ENCODE measurements at regions not wholly inside any gene's neighbourhood (a gene's known extent, or its start where the extent isn't known, plus 50 kb on each side); places are given as distances from the start of the nearest gene placed in this dataset.

DNA sequence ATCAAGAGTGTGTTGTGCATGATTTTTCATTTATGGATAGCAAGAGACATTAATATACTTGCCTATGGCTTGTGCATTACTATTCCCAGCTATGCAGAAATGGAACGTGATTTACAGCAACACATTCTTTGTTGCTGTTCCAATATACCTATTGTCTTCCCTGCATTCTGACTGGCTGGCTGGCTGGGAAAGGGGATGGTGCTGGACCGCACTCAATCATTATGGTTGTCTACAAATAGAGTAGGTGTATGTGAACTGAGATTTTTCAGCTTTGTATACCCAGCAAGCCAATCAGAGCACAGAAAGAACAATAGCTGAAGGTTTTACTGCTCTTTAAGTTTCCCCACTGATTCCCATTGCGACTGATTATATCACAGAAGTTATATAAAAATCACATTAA, 167.5 kb downstream of the ATG4C start:
- TF ChIP-seq ARNTL (CRISPR knock-in tag; IDR thresholded peaks at IDR 0.05; ENCODE audit: borderline replicate concordance, low read depth), result no peak
- ATAC-seq, result no peak

DNA sequence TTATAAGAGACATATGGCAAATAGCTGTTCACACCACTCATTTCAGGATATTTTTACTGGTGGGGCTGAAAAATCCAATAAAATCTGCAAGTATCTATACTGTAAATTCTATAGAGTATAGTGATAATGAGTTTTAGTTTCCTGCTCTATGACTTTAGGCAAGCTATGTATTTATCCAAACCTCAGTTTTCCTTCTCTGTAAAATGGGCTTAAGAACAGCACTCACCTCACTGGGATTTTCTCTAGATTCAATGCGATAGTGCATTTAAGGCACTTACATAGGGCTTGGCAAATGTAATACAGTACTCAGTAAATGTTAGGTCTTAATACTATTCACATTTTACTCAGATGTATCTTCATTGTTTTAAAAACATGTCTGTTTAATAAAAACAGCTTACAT, 168.7 kb downstream of the ATG4C start:
- TF ChIP-seq ZNF565 (CRISPR knock-in tag; conservative IDR thresholded peaks at IDR 0.05; ENCODE audit: low read depth) (no peak), TCF4 (CRISPR knock-in tag; IDR thresholded peaks at IDR 0.05; ENCODE audit: borderline replicate concordance) (no peak), OSR1 (CRISPR knock-in tag; IDR thresholded peaks at IDR 0.05) (no peak), ZFP3 (CRISPR knock-in tag; IDR thresholded peaks at IDR 0.05) (no peak)
- TF ChIP-seq, protein P1, sequence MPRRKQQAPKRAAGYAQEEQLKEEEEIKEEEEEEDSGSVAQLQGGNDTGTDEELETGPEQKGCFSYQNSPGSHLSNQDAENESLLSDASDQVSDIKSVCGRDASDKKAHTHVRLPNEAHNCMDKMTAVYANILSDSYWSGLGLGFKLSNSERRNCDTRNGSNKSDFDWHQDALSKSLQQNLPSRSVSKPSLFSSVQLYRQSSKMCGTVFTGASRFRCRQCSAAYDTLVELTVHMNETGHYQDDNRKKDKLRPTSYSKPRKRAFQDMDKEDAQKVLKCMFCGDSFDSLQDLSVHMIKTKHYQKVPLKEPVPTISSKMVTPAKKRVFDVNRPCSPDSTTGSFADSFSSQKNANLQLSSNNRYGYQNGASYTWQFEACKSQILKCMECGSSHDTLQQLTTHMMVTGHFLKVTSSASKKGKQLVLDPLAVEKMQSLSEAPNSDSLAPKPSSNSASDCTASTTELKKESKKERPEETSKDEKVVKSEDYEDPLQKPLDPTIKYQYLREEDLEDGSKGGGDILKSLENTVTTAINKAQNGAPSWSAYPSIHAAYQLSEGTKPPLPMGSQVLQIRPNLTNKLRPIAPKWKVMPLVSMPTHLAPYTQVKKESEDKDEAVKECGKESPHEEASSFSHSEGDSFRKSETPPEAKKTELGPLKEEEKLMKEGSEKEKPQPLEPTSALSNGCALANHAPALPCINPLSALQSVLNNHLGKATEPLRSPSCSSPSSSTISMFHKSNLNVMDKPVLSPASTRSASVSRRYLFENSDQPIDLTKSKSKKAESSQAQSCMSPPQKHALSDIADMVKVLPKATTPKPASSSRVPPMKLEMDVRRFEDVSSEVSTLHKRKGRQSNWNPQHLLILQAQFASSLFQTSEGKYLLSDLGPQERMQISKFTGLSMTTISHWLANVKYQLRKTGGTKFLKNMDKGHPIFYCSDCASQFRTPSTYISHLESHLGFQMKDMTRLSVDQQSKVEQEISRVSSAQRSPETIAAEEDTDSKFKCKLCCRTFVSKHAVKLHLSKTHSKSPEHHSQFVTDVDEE (CRISPR knock-in tag; IDR thresholded peaks at IDR 0.05), result no peak

GRCh38 chr1:62953633-62954032, 169.7 kb downstream of the ATG4C start:
- TF ChIP-seq RARB (CRISPR knock-in tag; IDR thresholded peaks at IDR 0.05) (no peak), CSDC2 (CRISPR knock-in tag; IDR thresholded peaks at IDR 0.05) (no peak), ZNF8 (CRISPR knock-in tag; IDR thresholded peaks at IDR 0.05) (no peak), ESRRG (CRISPR knock-in tag; IDR thresholded peaks at IDR 0.05) (no peak), PPARA (CRISPR knock-in tag; IDR thresholded peaks at IDR 0.05; ENCODE audit: borderline replicate concordance) (no peak), CREB5 (CRISPR knock-in tag; IDR thresholded peaks at IDR 0.05; ENCODE audit: low read depth) (no peak), PATZ1 (CRISPR knock-in tag; IDR thresholded peaks at IDR 0.05; ENCODE audit: borderline replicate concordance) (no peak)
- ATAC-seq, result no peak

More for the DNA sequence above, 168.7 kb downstream of the ATG4C start:
- ATAC-seq, result no peak

- ATAC-seq, result no peak
- TF ChIP-seq OSR1 (CRISPR knock-in tag; IDR thresholded peaks at IDR 0.05), result no peak
- TF ChIP-seq CREB5 (CRISPR knock-in tag; IDR thresholded peaks at IDR 0.05; ENCODE audit: low read depth), result no peak
- TF ChIP-seq CSDC2 (CRISPR knock-in tag; IDR thresholded peaks at IDR 0.05), result no peak
- TF ChIP-seq BACH2 (CRISPR knock-in tag; IDR thresholded peaks at IDR 0.05; ENCODE audit: borderline replicate concordance), result no peak
- no peak for TF ChIP-seq ZFP30 (CRISPR knock-in tag; IDR thresholded peaks at IDR 0.05)
- TF ChIP-seq ARNTL (CRISPR knock-in tag; IDR thresholded peaks at IDR 0.05; ENCODE audit: borderline replicate concordance, low read depth), result no peak
Measured at GRCh38 chr1:62954758-62955157, 170.8 kb downstream of the ATG4C start.

- TF ChIP-seq, protein P2, sequence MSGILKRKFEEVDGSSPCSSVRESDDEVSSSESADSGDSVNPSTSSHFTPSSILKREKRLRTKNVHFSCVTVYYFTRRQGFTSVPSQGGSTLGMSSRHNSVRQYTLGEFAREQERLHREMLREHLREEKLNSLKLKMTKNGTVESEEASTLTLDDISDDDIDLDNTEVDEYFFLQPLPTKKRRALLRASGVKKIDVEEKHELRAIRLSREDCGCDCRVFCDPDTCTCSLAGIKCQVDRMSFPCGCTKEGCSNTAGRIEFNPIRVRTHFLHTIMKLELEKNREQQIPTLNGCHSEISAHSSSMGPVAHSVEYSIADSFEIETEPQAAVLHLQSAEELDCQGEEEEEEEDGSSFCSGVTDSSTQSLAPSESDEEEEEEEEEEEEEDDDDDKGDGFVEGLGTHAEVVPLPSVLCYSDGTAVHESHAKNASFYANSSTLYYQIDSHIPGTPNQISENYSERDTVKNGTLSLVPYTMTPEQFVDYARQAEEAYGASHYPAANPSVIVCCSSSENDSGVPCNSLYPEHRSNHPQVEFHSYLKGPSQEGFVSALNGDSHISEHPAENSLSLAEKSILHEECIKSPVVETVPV (CRISPR knock-in tag; IDR thresholded peaks at IDR 0.05), result no peak
- TF ChIP-seq ZNF70 (CRISPR knock-in tag; IDR thresholded peaks at IDR 0.05), result no peak
- TF ChIP-seq, protein P1 (CRISPR knock-in tag; IDR thresholded peaks at IDR 0.05), result no peak
- no peak for TF ChIP-seq OSR1 (CRISPR knock-in tag; IDR thresholded peaks at IDR 0.05)
- TF ChIP-seq ZNF565 (CRISPR knock-in tag; conservative IDR thresholded peaks at IDR 0.05; ENCODE audit: low read depth), result no peak
- TF ChIP-seq ARNTL (CRISPR knock-in tag; IDR thresholded peaks at IDR 0.05; ENCODE audit: borderline replicate concordance, low read depth), result no peak
- no peak for TF ChIP-seq ZFP3 (CRISPR knock-in tag; IDR thresholded peaks at IDR 0.05)
- TF ChIP-seq CREB5 (CRISPR knock-in tag; IDR thresholded peaks at IDR 0.05; ENCODE audit: low read depth), result no peak
- no peak for TF ChIP-seq CSDC2 (CRISPR knock-in tag; IDR thresholded peaks at IDR 0.05)
- TF ChIP-seq BACH2 (CRISPR knock-in tag; IDR thresholded peaks at IDR 0.05; ENCODE audit: borderline replicate concordance), result no peak
- TF ChIP-seq ZC3H10 (CRISPR knock-in tag; IDR thresholded peaks at IDR 0.05), result no peak
- ATAC-seq, result no peak
Measured at GRCh38 chr1:62955666-62956065, 171.7 kb downstream of the ATG4C start.
